DND-41 (cell line): ENCODE measurements at regions not wholly inside any gene's neighbourhood (a gene's known extent, or its start where the extent isn't known, plus 50 kb on each side); places are given as distances from the start of the nearest gene placed in this dataset.

Experiments
- ATAC-seq: fragments of 200-7000 bp; cut with Tn5 transposase; 3 replicates; pipeline ENCODE4 v1.9.1; 2021; ENCODE audit warnings: low read depth; ENCODE audit not compliant: insufficient read depth
- DNase-seq: peaks from one replicate; pipeline ENCODE4 v3.0.0-alpha.2; 2020
- H2AFZ ChIP-seq: 2 replicates; pipeline ENCODE4 v1.6.0; 2012; ENCODE audit warnings: low read depth, low read length
- H3K27ac ChIP-seq: 2 replicates; pipeline ENCODE4 v1.5.1; 2012; ENCODE audit warnings: low read length, inconsistent platforms
- H3K27me3 ChIP-seq: fragments of 200-600 bp; sonication (generic); 2 replicates; pipeline ENCODE4 v1.6.0; 2012; ENCODE audit warnings: low read length, mild to moderate bottlenecking, inconsistent platforms; ENCODE audit not compliant: insufficient read depth, poor library complexity
- H3K36me3 ChIP-seq: 2 replicates; pipeline ENCODE4 v1.5.1; 2012; ENCODE audit warnings: low read length, inconsistent platforms; ENCODE audit not compliant: insufficient read depth
- H3K4me1 ChIP-seq: 2 replicates; pipeline ENCODE4 v1.5.1; 2012; ENCODE audit warnings: mild to moderate bottlenecking, low read length; ENCODE audit not compliant: insufficient read depth
- H3K4me2 ChIP-seq: 2 replicates; pipeline ENCODE4 v1.6.0; 2012; ENCODE audit warnings: mild to moderate bottlenecking, moderate library complexity, low read length, inconsistent platforms; ENCODE audit not compliant: insufficient read depth
- H3K4me3 ChIP-seq, 2 experiments: fragments of 200-600 bp in 1 of 2; shearing (Covaris generic) in 1 of 2; 2 replicates each; pipeline ENCODE4 v1.5.1; 2012 to 2016; ENCODE audit warnings: inconsistent platforms in 2 of 2, low read length in 2 of 2, mild to moderate bottlenecking in 2 of 2, low read depth in 1 of 2, moderate library complexity in 1 of 2
- H3K79me2 ChIP-seq: 2 replicates; pipeline ENCODE4 v1.6.0; 2012; ENCODE audit warnings: low read length, inconsistent platforms; ENCODE audit not compliant: insufficient read depth
- H3K9ac ChIP-seq: 2 replicates; pipeline ENCODE4 v1.6.0; 2012; ENCODE audit warnings: low read depth, mild to moderate bottlenecking, inconsistent platforms, low read length, moderate library complexity
- H3K9me3 ChIP-seq: 2 replicates; pipeline ENCODE4 v1.5.1; 2012; ENCODE audit warnings: low read length, moderate library complexity, mild to moderate bottlenecking, inconsistent platforms; ENCODE audit not compliant: insufficient read depth, severe bottlenecking
- H4K20me1 ChIP-seq: 2 replicates; pipeline ENCODE4 v1.6.0; 2012; ENCODE audit warnings: low read length; ENCODE audit not compliant: insufficient read depth
- CTCF ChIP-seq: IDR thresholded peaks from 2 replicates; pipeline ENCODE4 v1.5.1; 2012; ENCODE audit warnings: borderline replicate concordance, low read length, moderate library complexity, mild to moderate bottlenecking; ENCODE audit not compliant: poor library complexity, severe bottlenecking; ENCODE audit errors: extremely low read depth
- EZH2 ChIP-seq: IDR thresholded peaks from 3 replicates; pipeline ENCODE4 v1.6.1; 2012; ENCODE audit warnings: borderline replicate concordance, low read depth, mild to moderate bottlenecking, moderate library complexity, low read length, inconsistent platforms; ENCODE audit not compliant: severe bottlenecking

- H3K4me3 ChIP-seq: no peak overlapping the region
- H2AFZ ChIP-seq: no peak overlapping the region
- H3K4me1 ChIP-seq: no peaks in the 10 kb centered on the region
- H3K79me2 ChIP-seq: no peaks in the 10 kb centered on the region
- TF ChIP-seq EZH2 (no peak), CTCF (no peak)
- H4K20me1 ChIP-seq: no peaks in the 10 kb centered on the region
- H3K4me2 ChIP-seq: no peak overlapping the region
- no peaks in the 10 kb centered on the region for H3K36me3 ChIP-seq
- peaks cover 2% of the 10 kb centered on the region for H3K27me3 ChIP-seq
- no peaks in the 10 kb centered on the region for H3K9me3 ChIP-seq
- ATAC-seq (no peak), DNase-seq (no peak)
- H3K9ac ChIP-seq: no peak overlapping the region
- H3K27ac ChIP-seq: no peak overlapping the region
Observed at GRCh38 chr17:34826332-34826731, 134.9 kb downstream of the CCT6B start.

- DNase-seq: no peak
- H4K20me1 ChIP-seq: peaks cover 2% of the 10 kb centered on the region; the same call in 1 of the 2 replicates
- no peak overlapping the region for H3K27ac ChIP-seq
- no peak overlapping the region for H3K4me3 ChIP-seq
- TF ChIP-seq CTCF (no peak), EZH2 (no peak)
- peaks cover 5% of the 10 kb centered on the region for H3K27me3 ChIP-seq
- H2AFZ ChIP-seq: no peak overlapping the region
- no peaks in the 10 kb centered on the region for H3K79me2 ChIP-seq
- no peaks in the 10 kb centered on the region for H3K36me3 ChIP-seq
- H3K4me1 ChIP-seq: no peaks in the 10 kb centered on the region
- H3K9me3 ChIP-seq: no peaks in the 10 kb centered on the region
- no peak overlapping the region for H3K9ac ChIP-seq
- no peak for ATAC-seq
- H3K4me2 ChIP-seq: no peak overlapping the region
Observed at GRCh38 chr17:34825884-34826283, 135.4 kb downstream of the CCT6B start.

GRCh38 chr17:34825102-34825501 is 136.2 kb downstream of the CCT6B start:
- no peak overlapping the region for H3K4me2 ChIP-seq
- H3K79me2 ChIP-seq: no peaks in the 10 kb centered on the region
- H3K9me3 ChIP-seq: no peaks in the 10 kb centered on the region
- no peak overlapping the region for H3K27ac ChIP-seq
- H3K36me3 ChIP-seq: no peaks in the 10 kb centered on the region
- no peak overlapping the region for H3K4me3 ChIP-seq
- H3K27me3 ChIP-seq: peaks cover 5% of the 10 kb centered on the region
- H3K4me1 ChIP-seq: no peaks in the 10 kb centered on the region
- TF ChIP-seq EZH2 (no peak), CTCF (no peak)
- H3K9ac ChIP-seq: no peak overlapping the region
- ATAC-seq: no peak
- no peak for DNase-seq
- H2AFZ ChIP-seq: no peak overlapping the region
- peaks cover 3% of the 10 kb centered on the region; the same call in 1 of the 2 replicates for H4K20me1 ChIP-seq

- H3K4me3 ChIP-seq: no peak overlapping the region
- H3K36me3 ChIP-seq: no peaks in the 10 kb centered on the region
- H3K27ac ChIP-seq: no peak overlapping the region
- no peak for DNase-seq
- no peak for ATAC-seq
- peaks cover 3% of the 10 kb centered on the region; the same call in 1 of the 2 replicates for H4K20me1 ChIP-seq
- no peaks in the 10 kb centered on the region for H3K79me2 ChIP-seq
- no peak overlapping the region for H2AFZ ChIP-seq
- peaks cover 5% of the 10 kb centered on the region for H3K27me3 ChIP-seq
- no peak for TF ChIP-seq CTCF
- TF ChIP-seq EZH2: no peak
- H3K4me2 ChIP-seq: no peak overlapping the region
- no peaks in the 10 kb centered on the region for H3K4me1 ChIP-seq
- H3K9me3 ChIP-seq: no peaks in the 10 kb centered on the region
- no peak overlapping the region for H3K9ac ChIP-seq
Observed at GRCh38 chr17:34823023-34823422, 138.2 kb downstream of the CCT6B start.
